ENCODE measurements at regions not wholly inside any gene's neighbourhood (a gene's known extent, or its start where the extent isn't known, plus 50 kb on each side); places are given as distances from the start of the nearest gene placed in this dataset.
"Not testable (repeated sequence)": the region's sequence is repeated elsewhere in the genome, so short reads cannot be mapped to it uniquely, and the experiment has no call there.

DNA sequence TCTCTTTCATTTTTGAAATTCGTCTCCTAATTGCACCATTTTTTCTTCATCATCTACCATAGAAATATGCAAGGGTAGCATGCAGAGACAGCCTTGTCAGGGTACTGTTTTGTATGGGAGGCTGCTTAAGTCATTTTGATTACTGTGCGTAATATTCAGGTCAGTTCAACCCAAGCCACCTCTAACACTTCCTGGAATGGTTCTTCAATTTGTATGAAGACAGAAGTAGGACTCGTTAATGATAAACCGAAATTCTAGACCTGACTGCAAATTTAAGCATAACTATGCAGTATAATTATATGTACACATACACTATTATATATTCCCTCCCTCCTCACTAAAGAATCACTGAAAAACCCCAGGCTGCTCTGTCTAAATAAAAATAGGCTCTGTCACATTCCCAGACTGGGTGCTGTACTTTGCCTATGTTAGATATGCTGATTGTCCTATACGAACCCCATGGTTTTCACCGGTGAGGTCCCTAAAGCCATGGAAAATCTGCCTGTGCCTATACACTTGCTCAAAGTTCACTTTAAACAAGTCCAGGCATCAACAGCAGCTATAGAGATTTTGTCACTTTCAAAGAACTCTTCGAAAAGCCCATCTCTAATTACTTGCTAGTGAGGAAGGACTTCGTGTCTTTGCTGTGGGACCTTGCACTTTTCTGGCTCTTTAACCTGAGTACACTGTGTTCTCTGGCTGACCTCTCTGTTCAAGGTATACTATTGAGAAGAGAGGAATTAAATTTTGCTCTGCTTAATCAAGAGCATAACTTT, 352.1 kb upstream of the CD180 start:
- Histone ChIP-seq H3K9me3 (ENCODE audit: insufficient read depth, low read depth, low read length) (no peaks in the 10 kb centered on the region), H3K4me3 (ENCODE audit: low read depth, low read length) (no peak overlapping the region), H2BK12ac (ENCODE audit: low read length) (no peak overlapping the region), H2BK5ac (ENCODE audit: low read depth, low read length, poor library complexity) (no peak overlapping the region), H4K8ac (ENCODE audit: low read depth, low read length) (no peak overlapping the region), H3K4me1 (ENCODE audit: control insufficient read depth in 1 of 2, insufficient read depth in 2 of 2, low read length in 2 of 2) (no peaks in the 10 kb centered on the region), H3K79me2 (ENCODE audit: control insufficient read depth, insufficient read depth, low read length, poor library complexity) (no peaks in the 10 kb centered on the region), H3K4me2 (ENCODE audit: low read length) (no peak overlapping the region), H3K4ac (ENCODE audit: low read depth, low read length) (no peak overlapping the region), H3K18ac (ENCODE audit: low read length) (no peak overlapping the region), H2BK120ac (ENCODE audit: insufficient read depth, low read length, poor library complexity) (no peak overlapping the region), H3K79me1 (ENCODE audit: low read length) (no peaks in the 10 kb centered on the region), H3K27ac (ENCODE audit: low read depth, low read length) (no peak overlapping the region), H3K9ac (ENCODE audit: low read length) (no peak overlapping the region), H2AK5ac (ENCODE audit: low read length) (no peak overlapping the region), H4K12ac (ENCODE audit: low read depth, low read length) (no peak overlapping the region), H3K36me3 (ENCODE audit: control insufficient read depth in 1 of 2, insufficient read depth in 2 of 2, low read length in 2 of 2) (no peaks in the 10 kb centered on the region), H2AFZ (ENCODE audit: insufficient read depth, low read length, poor library complexity) (no peak overlapping the region), H3K23ac (ENCODE audit: low read length) (no peak overlapping the region), H3K14ac (ENCODE audit: low read length) (no peak overlapping the region), H4K91ac (ENCODE audit: low read depth, low read length) (no peak overlapping the region), H3K27me3 (ENCODE audit: insufficient read depth, low read length) (no peaks in the 10 kb centered on the region)
- WGBS (ENCODE audit: extremely low coverage, insufficient coverage, insufficient read length), result no CpG with 5 or more reads among the region's 8 CpGs
- DNase-seq, result no peak

DNA sequence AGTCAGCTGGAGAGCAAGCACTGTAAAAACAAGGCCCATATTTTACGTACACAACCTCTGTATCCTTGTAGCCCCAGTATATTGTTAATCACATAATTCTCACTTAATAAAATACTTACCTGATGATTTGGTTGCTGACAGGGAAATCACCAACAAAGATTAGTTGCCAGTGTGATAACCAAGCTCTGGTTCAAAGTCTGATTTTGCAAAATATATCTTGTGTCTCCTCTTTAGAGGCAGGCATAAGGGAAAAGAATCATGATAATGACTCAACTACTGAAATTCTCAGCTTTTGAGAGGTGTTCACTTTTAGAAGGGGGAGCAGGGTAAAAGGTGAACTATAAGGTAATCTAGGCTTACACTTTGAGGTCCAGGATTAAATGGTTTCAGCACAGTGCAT, 351.1 kb upstream of the CD180 start:
- no peak overlapping the region for H4K8ac ChIP-seq (ENCODE audit: low read depth, low read length)
- no CpG with 5 or more reads among the region's 1 CpG for WGBS (ENCODE audit: extremely low coverage, insufficient coverage, insufficient read length)

DNA sequence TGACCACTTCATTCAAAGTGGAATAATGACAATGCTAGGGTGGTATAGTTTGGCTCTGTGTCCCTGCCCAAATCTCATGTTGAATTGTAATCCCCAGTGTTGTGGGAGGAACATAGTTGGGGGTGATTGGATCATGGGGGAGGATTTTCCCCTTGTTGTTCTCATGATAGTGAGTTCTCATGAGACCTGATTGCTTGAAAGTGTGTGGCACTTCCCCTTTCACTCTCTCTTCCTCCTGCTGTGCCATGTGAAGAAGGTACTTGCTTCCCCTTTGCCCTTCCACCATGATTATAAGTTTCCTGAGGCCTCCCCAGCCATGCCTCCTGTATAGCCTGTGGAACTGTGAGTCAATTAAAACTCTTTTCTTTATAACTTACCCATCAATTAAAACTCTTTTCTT, 348.3 kb upstream of the CD180 start:
- not testable (repeated sequence) for H3K4me2 ChIP-seq (ENCODE audit: low read length); H2BK120ac ChIP-seq (ENCODE audit: insufficient read depth, low read length, poor library complexity); H3K27me3 ChIP-seq (ENCODE audit: insufficient read depth, low read length); H2AFZ ChIP-seq (ENCODE audit: insufficient read depth, low read length, poor library complexity); H4K12ac ChIP-seq (ENCODE audit: low read depth, low read length); H3K4me1 ChIP-seq (ENCODE audit: control insufficient read depth in 1 of 2, insufficient read depth in 2 of 2, low read length in 2 of 2); H2AK5ac ChIP-seq (ENCODE audit: low read length); H3K79me1 ChIP-seq (ENCODE audit: low read length); H3K36me3 ChIP-seq (ENCODE audit: control insufficient read depth in 1 of 2, insufficient read depth in 2 of 2, low read length in 2 of 2); H2BK12ac ChIP-seq (ENCODE audit: low read length); H3K18ac ChIP-seq (ENCODE audit: low read length); H3K79me2 ChIP-seq (ENCODE audit: control insufficient read depth, insufficient read depth, low read length, poor library complexity); H3K4me3 ChIP-seq (ENCODE audit: low read depth, low read length); H4K8ac ChIP-seq (ENCODE audit: low read depth, low read length); DNase-seq; H3K14ac ChIP-seq (ENCODE audit: low read length); H3K4ac ChIP-seq (ENCODE audit: low read depth, low read length); H3K9me3 ChIP-seq (ENCODE audit: insufficient read depth, low read depth, low read length); H2BK5ac ChIP-seq (ENCODE audit: low read depth, low read length, poor library complexity); H3K9ac ChIP-seq (ENCODE audit: low read length); H4K91ac ChIP-seq (ENCODE audit: low read depth, low read length); H3K23ac ChIP-seq (ENCODE audit: low read length); H3K27ac ChIP-seq (ENCODE audit: low read depth, low read length)

More for the DNA sequence above, 351.1 kb upstream of the CD180 start:
- no peaks in the 10 kb centered on the region for H3K36me3 ChIP-seq (ENCODE audit: control insufficient read depth in 1 of 2, insufficient read depth in 2 of 2, low read length in 2 of 2)
- no peak overlapping the region for H3K14ac ChIP-seq (ENCODE audit: low read length)
- no peak overlapping the region for H3K4ac ChIP-seq (ENCODE audit: low read depth, low read length)
- no peaks in the 10 kb centered on the region for H3K79me2 ChIP-seq (ENCODE audit: control insufficient read depth, insufficient read depth, low read length, poor library complexity)
- H3K4me3 ChIP-seq (ENCODE audit: low read depth, low read length), result no peak overlapping the region
- no peak overlapping the region for H3K23ac ChIP-seq (ENCODE audit: low read length)
- H2BK120ac ChIP-seq (ENCODE audit: insufficient read depth, low read length, poor library complexity), result no peak overlapping the region
- no peaks in the 10 kb centered on the region for H3K27me3 ChIP-seq (ENCODE audit: insufficient read depth, low read length)
- no peak overlapping the region for H2AK5ac ChIP-seq (ENCODE audit: low read length)
- no peaks in the 10 kb centered on the region for H3K4me1 ChIP-seq (ENCODE audit: control insufficient read depth in 1 of 2, insufficient read depth in 2 of 2, low read length in 2 of 2)
- H2BK5ac ChIP-seq (ENCODE audit: low read depth, low read length, poor library complexity), result no peak overlapping the region
- no peak overlapping the region for H2BK12ac ChIP-seq (ENCODE audit: low read length)
- H3K79me1 ChIP-seq (ENCODE audit: low read length), result no peaks in the 10 kb centered on the region
- no peak overlapping the region for H4K91ac ChIP-seq (ENCODE audit: low read depth, low read length)
- H4K12ac ChIP-seq (ENCODE audit: low read depth, low read length), result no peak overlapping the region
- DNase-seq, result no peak
- no peaks in the 10 kb centered on the region for H3K9me3 ChIP-seq (ENCODE audit: insufficient read depth, low read depth, low read length)
- H2AFZ ChIP-seq (ENCODE audit: insufficient read depth, low read length, poor library complexity), result no peak overlapping the region
- H3K27ac ChIP-seq (ENCODE audit: low read depth, low read length), result no peak overlapping the region
- no peak overlapping the region for H3K18ac ChIP-seq (ENCODE audit: low read length)
- no peak overlapping the region for H3K9ac ChIP-seq (ENCODE audit: low read length)
- no peak overlapping the region for H3K4me2 ChIP-seq (ENCODE audit: low read length)

DNA sequence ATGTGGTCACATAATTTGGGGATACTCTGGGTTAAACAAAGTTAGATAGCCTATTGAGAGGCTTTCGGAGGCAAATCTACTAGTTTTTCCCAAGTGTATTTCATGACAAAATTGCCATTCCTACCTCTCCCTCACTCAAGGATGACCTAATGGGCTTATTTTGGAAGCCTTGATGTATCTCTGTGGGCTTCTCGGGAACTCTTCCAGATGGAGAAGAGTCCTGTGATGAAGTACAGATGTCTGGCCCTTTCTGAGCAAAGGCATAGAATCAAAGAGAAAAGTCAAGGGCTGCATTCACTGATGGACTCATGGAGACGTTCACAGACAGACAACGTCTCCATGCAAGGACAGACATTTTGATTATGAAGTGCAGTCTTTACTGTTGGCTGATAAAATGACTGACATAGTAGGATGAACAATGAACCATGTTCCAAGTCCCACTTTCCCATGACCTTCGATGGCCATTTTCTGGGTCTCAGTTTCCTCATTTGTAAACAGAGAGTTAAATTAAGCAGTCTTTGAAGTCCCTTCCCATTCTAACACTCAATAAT, 347.2 kb upstream of the CD180 start:
- Histone ChIP-seq H3K36me3 (ENCODE audit: control insufficient read depth in 1 of 2, insufficient read depth in 2 of 2, low read length in 2 of 2) (no peaks in the 10 kb centered on the region), H2AK5ac (ENCODE audit: low read length) (no peak overlapping the region), H3K9ac (ENCODE audit: low read length) (no peak overlapping the region), H3K79me2 (ENCODE audit: control insufficient read depth, insufficient read depth, low read length, poor library complexity) (no peaks in the 10 kb centered on the region), H2BK5ac (ENCODE audit: low read depth, low read length, poor library complexity) (no peak overlapping the region), H3K18ac (ENCODE audit: low read length) (no peak overlapping the region), H3K4me2 (ENCODE audit: low read length) (no peak overlapping the region), H3K4ac (ENCODE audit: low read depth, low read length) (no peak overlapping the region), H2BK12ac (ENCODE audit: low read length) (no peak overlapping the region), H3K4me3 (ENCODE audit: low read depth, low read length) (no peak overlapping the region), H2AFZ (ENCODE audit: insufficient read depth, low read length, poor library complexity) (no peak overlapping the region), H3K79me1 (ENCODE audit: low read length) (no peaks in the 10 kb centered on the region), H3K9me3 (ENCODE audit: insufficient read depth, low read depth, low read length) (no peaks in the 10 kb centered on the region), H4K8ac (ENCODE audit: low read depth, low read length) (no peak overlapping the region), H2BK120ac (ENCODE audit: insufficient read depth, low read length, poor library complexity) (no peak overlapping the region), H3K27ac (ENCODE audit: low read depth, low read length) (no peak overlapping the region), H4K91ac (ENCODE audit: low read depth, low read length) (no peak overlapping the region), H3K27me3 (ENCODE audit: insufficient read depth, low read length) (no peaks in the 10 kb centered on the region), H3K4me1 (ENCODE audit: control insufficient read depth in 1 of 2, insufficient read depth in 2 of 2, low read length in 2 of 2) (no peaks in the 10 kb centered on the region), H4K12ac (ENCODE audit: low read depth, low read length) (no peak overlapping the region), H3K14ac (ENCODE audit: low read length) (no peak overlapping the region), H3K23ac (ENCODE audit: low read length) (no peak overlapping the region)
- WGBS (ENCODE audit: extremely low coverage, insufficient coverage, insufficient read length), result no CpG with 5 or more reads among the region's 5 CpGs
- DNase-seq, result no peak
